COLO668 (cell line): ENCODE measurements at regions not wholly inside any gene's neighbourhood (a gene's known extent, or its start where the extent isn't known, plus 50 kb on each side); places are given as distances from the start of the nearest gene placed in this dataset.
"Not testable (repeated sequence)": the region's sequence is repeated elsewhere in the genome, so short reads cannot be mapped to it uniquely, and the experiment has no call there.

Source experiments
- DNase-seq: peaks from one replicate; lab custom pipeline; 2025; ENCODE audit not compliant: unreplicated experiment; lab: John Stamatoyannopoulos, UW

DNA sequence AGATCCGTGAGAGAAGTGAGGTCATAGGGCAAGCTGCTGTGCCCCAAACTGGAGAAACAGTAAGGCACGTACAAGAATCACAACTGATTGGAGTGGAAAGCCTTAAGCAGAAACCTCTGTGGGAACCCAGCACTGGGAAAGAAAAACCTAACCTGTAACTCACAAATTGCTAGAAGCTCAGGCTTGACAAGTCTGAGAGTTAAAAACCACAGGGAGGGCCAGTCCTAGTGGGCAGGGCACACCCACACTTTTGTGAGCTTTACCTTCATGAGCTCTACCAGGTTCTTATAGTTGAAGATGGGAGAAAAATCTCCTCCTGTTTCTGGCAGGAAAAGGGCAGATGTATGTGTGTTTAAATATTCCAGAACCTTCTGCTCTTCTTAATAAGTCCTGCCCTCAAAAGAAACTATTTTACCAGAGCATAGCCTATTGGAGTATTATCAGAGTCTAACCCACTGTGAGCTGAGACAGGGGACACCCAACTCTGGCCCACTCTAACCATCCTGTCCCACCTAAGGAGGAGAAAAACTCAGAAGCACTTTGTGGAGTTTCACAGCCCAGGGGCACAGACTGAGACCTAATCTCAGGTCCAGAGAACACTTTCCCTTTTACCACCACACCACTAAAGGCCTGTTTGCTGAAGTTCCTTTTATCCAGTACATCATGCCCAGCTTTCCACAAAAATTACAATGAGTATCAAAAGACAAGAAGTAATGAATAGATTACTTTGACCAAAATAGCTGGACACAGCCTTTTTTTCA lies 1265.7 kb upstream of the CHAC2 start:
- DNase-seq = no peak

GRCh38 chr2:52500561-52500960 lies 1267.0 kb upstream of the CHAC2 start:
- DNase-seq = no peak

GRCh38 chr2:52498077-52498750 lies 1269.4 kb upstream of the CHAC2 start:
- no peak for DNase-seq

DNA sequence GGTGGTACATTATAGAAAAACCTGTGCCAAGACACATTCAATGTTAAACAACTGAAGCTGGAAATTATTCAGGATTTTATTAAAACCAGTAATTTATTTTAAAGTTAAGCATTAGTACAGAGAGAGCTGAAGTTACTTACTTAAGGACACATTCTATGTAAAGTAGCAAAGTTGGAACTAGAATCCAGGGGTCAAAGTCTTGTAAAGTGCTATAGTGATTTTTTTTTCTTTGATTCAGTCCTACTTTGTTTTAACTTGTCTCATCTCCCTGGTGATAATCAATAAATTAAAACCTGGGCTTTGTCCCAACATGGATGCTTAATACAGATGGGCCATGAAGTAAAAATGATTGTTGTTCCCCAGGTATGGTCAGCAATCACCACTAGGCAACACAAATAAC lies 1271.8 kb upstream of the CHAC2 start:
- DNase-seq = no peak

- no peak for DNase-seq
Measured at GRCh38 chr2:52477166-52477565, 1290.4 kb upstream of the CHAC2 start.

DNA sequence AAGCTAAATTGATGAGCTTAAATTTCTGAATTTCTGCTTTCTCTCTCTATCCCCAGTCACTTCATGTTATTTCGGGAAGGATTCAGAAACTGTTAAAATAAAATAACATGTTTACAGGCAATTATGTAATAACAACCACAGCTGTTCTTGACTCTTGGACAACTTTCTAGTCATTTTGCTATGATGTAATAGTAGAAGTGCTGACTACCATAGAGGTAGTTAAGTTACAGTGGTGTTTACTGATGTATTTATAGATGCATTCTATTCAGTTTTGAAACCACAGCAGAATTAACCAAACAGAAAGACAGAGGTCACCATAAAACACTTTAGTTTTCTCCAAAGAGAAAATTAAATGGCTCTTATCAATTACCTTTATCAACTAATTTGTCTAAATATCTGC lies 1292.0 kb upstream of the CHAC2 start:
- no peak for DNase-seq

- DNase-seq = no peak
Measured at GRCh38 chr2:52474091-52474490, 1293.5 kb upstream of the CHAC2 start.

DNA sequence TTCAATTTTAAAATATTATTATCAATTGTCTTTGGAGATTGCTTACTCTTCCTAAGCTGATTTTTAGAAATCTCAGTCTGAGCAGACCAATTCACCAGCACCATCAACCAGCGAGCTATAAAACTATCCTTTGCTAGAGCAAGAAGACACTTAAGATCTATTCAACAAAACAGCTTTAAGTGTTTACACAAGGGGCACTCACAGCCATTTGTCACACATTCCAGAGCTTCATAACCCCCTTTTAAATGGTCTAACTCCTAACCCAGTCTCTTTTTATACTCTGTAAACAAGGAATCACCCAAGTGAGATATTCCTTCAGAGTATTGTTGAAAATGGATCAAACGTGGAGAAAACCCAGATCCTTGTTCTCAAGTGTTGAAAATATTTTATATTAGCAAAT lies 1294.1 kb upstream of the CHAC2 start:
- no peak for DNase-seq

GRCh38 chr2:52470457-52470856 lies 1297.1 kb upstream of the CHAC2 start:
- not testable (repeated sequence) for DNase-seq

- no peak for DNase-seq
Measured at GRCh38 chr2:52467189-52467588, 1300.4 kb upstream of the CHAC2 start.

- DNase-seq = no peak
Measured at GRCh38 chr2:52465287-52465686, 1302.3 kb upstream of the CHAC2 start.

DNA sequence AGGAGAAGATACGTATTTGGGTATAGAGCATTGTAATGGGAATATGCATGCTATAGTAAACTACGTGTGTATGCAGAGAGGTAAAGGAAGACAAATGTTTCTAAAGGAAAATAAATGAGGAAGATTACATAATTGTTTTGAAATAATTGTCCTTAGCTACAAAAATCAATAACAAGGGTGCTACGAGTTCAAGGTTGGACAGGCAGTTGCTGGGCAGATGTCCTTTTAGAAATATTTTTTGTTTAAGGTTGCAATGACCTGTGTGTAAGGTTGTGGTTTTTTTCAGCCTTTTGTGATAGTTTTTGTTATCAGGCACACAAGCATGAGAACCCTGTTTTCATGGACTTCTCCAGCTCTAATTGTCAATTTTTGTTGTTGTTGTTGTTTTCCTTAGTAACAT lies 1304.1 kb upstream of the CHAC2 start:
- no peak for DNase-seq

GRCh38 chr2:52456561-52457377 lies 1310.8 kb upstream of the CHAC2 start:
- no peak for DNase-seq

- no peak for DNase-seq
Measured at GRCh38 chr2:52454962-52455361, 1312.6 kb upstream of the CHAC2 start.

GRCh38 chr2:52452201-52452600 lies 1315.4 kb upstream of the CHAC2 start:
- no peak for DNase-seq

GRCh38 chr2:52445686-52446085 lies 1321.9 kb upstream of the CHAC2 start:
- no peak for DNase-seq

GRCh38 chr2:52431352-52431760 lies 1336.2 kb upstream of the CHAC2 start:
- DNase-seq = no peak

GRCh38 chr2:52429740-52430139 lies 1337.9 kb upstream of the CHAC2 start:
- DNase-seq = no peak

GRCh38 chr2:52429171-52429570 lies 1338.4 kb upstream of the CHAC2 start:
- DNase-seq = no peak

DNA sequence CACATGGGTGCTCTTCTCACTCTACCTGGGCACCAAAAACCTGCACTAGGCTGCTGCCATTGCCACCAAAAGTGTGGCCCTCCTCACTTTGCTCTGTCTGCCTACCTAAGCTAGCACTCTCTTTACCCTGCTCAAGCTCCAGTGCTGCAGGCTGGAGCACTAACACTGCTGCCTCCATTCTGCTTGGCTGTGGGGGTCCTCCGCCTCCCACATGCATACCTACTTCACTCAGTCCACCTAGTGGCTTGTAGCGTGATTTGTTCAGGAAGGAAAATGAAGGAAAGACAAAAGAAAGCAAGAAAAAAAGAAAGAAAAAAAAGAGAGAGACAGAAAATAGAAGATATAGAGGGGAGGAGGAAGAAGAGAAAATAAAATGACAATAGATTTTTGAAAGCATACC lies 1339.4 kb upstream of the CHAC2 start:
- no peak for DNase-seq

GRCh38 chr2:52423655-52424054 lies 1343.9 kb upstream of the CHAC2 start:
- DNase-seq = no peak

GRCh38 chr2:52423111-52423510 lies 1344.5 kb upstream of the CHAC2 start:
- no peak for DNase-seq
